A549 (cell line): ENCODE measurements at regions not wholly inside any gene's neighbourhood (a gene's known extent, or its start where the extent isn't known, plus 50 kb on each side); places are given as distances from the start of the nearest gene placed in this dataset.
"Not testable (repeated sequence)": the region's sequence is repeated elsewhere in the genome, so short reads cannot be mapped to it uniquely, and the experiment has no call there.

Experiments
- ATAC-seq, 2 experiments: fragments of 200-7000 bp in 1 of 2; fragments of >200 bp in 1 of 2; cut with Nextera tagmentation in 1 of 2; cut with Tn5 transposase in 1 of 2; 3 replicates each; pipeline versions ENCODE4 v1.8.0 to v1.9.1; 2018 to 2020; ENCODE audit warnings: mild to moderate bottlenecking in 1 of 2, moderate library complexity in 1 of 2
- CTCF ChIA-PET: fragments of 300-600 bp; sonication (Branson Sonifier 250); formaldehyde crosslinking; extraction: SDS; loops from one replicate; lab custom pipeline; 2021; ENCODE audit warnings: antibody characterized with exemption, inconsistent platforms; lab: Yijun Ruan, JAX
- POLR2A ChIA-PET: fragments of 350-600 bp; formaldehyde crosslinking; extraction: SDS; loops from one replicate; lab custom pipeline; 2021; ENCODE audit warnings: antibody characterized with exemption, inconsistent platforms; lab: Yijun Ruan, JAX
- DNase-seq, 2 experiments: peaks; one replicate each; pipeline versions ENCODE4 v3.0.0 to v3.0.0-alpha.2; 2011 to 2016; ENCODE audit warnings: low read depth in 1 of 2, low spot score in 1 of 2
- FAIRE-seq: peaks from 2 replicates; lab custom pipeline; 2011; peaks lifted over from hg19 to GRCh38; lab: Jason Lieb, UNC
- H3K27ac ChIP-seq, 2 experiments: fragments of >200 bp; sonication (Bioruptor Twin); formaldehyde crosslinking; 3 replicates each; pipeline ENCODE4 v1.5.1; 2016 to 2017
- H3K4me1 ChIP-seq: fragments of >200 bp; sonication (Bioruptor Twin); formaldehyde crosslinking; 3 replicates; pipeline ENCODE4 v1.6.1; 2016
- H3K4me2 ChIP-seq: fragments of >200 bp; sonication (Bioruptor Twin); formaldehyde crosslinking; 3 replicates; pipeline ENCODE4 v1.6.1; 2016
- H3K4me3 ChIP-seq: fragments of >200 bp; sonication (Bioruptor Twin); formaldehyde crosslinking; 3 replicates; pipeline ENCODE4 v1.5.1; 2016
- H3K9me3 ChIP-seq: fragments of >200 bp; sonication (Bioruptor Twin); formaldehyde crosslinking; 3 replicates; pipeline ENCODE4 v1.6.1; 2016
- ATOH8 ChIP-seq: fragments of 250-450 bp; sonication (Bioruptor Pico); IDR thresholded peaks from 2 replicates; pipeline ENCODE4 v1.5.0; 2020; ENCODE audit warnings: low read depth, mild to moderate bottlenecking, moderate library complexity
- BHLHE40 ChIP-seq: IDR thresholded peaks from 2 replicates; pipeline ENCODE4 v1.6.1; 2012; ENCODE audit warnings: low read depth, low read length, inconsistent platforms
- CBX8 ChIP-seq: fragments of 200-600 bp; sonication (generic); IDR thresholded peaks from 2 replicates; pipeline ENCODE4 v1.6.1; 2016
- CEBPB ChIP-seq, 2 experiments: fragments of >200 bp in 1 of 2; sonication (Bioruptor Twin) in 1 of 2; formaldehyde crosslinking in 1 of 2; IDR thresholded peaks; 2 replicates each; pipeline ENCODE4 v1.6.1; 2012 to 2016
- CHD2 ChIP-seq: fragments of 150-350 bp; IDR thresholded peaks from 2 replicates; pipeline ENCODE4 v1.6.1; 2014; ENCODE audit warnings: low read length; ENCODE audit not compliant: partially characterized antibody
- EHMT2 ChIP-seq: fragments of 200-600 bp; sonication (generic); IDR thresholded peaks from 2 replicates; pipeline ENCODE4 v1.6.1; 2016; ENCODE audit warnings: antibody characterized with exemption, low read depth, mild to moderate bottlenecking, moderate library complexity
- EP300 ChIP-seq, 2 experiments: fragments of >200 bp; sonication (Bioruptor Twin); formaldehyde crosslinking; IDR thresholded peaks; 2 replicates in 1 of 2; 3 replicates in 1 of 2; pipeline ENCODE4 v1.6.1; 2016 to 2017
- HDAC2 ChIP-seq: fragments of 200-600 bp; sonication (generic); IDR thresholded peaks from 2 replicates; pipeline ENCODE4 v1.6.1; 2016
- HEYL ChIP-seq: fragments of 250-450 bp; sonication (Bioruptor Pico); IDR thresholded peaks from 2 replicates; pipeline ENCODE4 v1.8.0; 2021; ENCODE audit warnings: mild to moderate bottlenecking, moderate library complexity
- JUN ChIP-seq, 2 experiments: fragments of >200 bp; sonication (Bioruptor Twin); formaldehyde crosslinking; IDR thresholded peaks; 2 replicates in 1 of 2; 3 replicates in 1 of 2; pipeline ENCODE4 v1.6.1; 2016 to 2017
- JUNB ChIP-seq: fragments of >200 bp; sonication (Bioruptor Twin); formaldehyde crosslinking; IDR thresholded peaks from 2 replicates; pipeline ENCODE4 v1.6.1; 2016
- KDM5A ChIP-seq: fragments of 200-600 bp; sonication (generic); IDR thresholded peaks from 2 replicates; pipeline ENCODE4 v1.6.1; 2016; ENCODE audit warnings: antibody characterized with exemption, mild to moderate bottlenecking
- MAX ChIP-seq: IDR thresholded peaks from 2 replicates; pipeline ENCODE4 v1.6.1; 2012
- MAZ ChIP-seq: fragments of 150-350 bp; IDR thresholded peaks from 2 replicates; pipeline ENCODE4 v1.6.1; 2014; ENCODE audit warnings: antibody characterized with exemption, low read depth, low read length, borderline replicate concordance
- NR3C1 ChIP-seq: fragments of >200 bp; sonication (Bioruptor Twin); formaldehyde crosslinking; IDR thresholded peaks from 3 replicates; pipeline ENCODE4 v1.6.1; 2017
- PHF8 ChIP-seq: fragments of 200-600 bp; sonication (generic); IDR thresholded peaks from 2 replicates; pipeline ENCODE4 v1.6.1; 2016; ENCODE audit warnings: low read depth, mild to moderate bottlenecking, antibody characterized with exemption, moderate library complexity, borderline replicate concordance
- POLR2A ChIP-seq: IDR thresholded peaks from 2 replicates; pipeline ENCODE4 v1.6.1; 2012; ENCODE audit warnings: mild to moderate bottlenecking, low read length
- RCOR1 ChIP-seq: fragments of 150-350 bp; IDR thresholded peaks from 2 replicates; pipeline ENCODE4 v1.6.1; 2014; ENCODE audit warnings: antibody characterized with exemption, low read length, low read depth
- RFX5 ChIP-seq: fragments of 450-650 bp; IDR thresholded peaks from 2 replicates; pipeline ENCODE4 v1.7.1; 2014; ENCODE audit warnings: antibody characterized with exemption, mild to moderate bottlenecking, moderate library complexity
- SMC3 ChIP-seq: fragments of >200 bp; sonication (Bioruptor Twin); formaldehyde crosslinking; IDR thresholded peaks from 3 replicates; pipeline ENCODE4 v1.6.1; 2018; ENCODE audit warnings: inconsistent platforms
- SREBF2 ChIP-seq: fragments of 450-650 bp; IDR thresholded peaks from 2 replicates; pipeline ENCODE4 v1.6.1; 2014; ENCODE audit warnings: mild to moderate bottlenecking, moderate library complexity
- TFCP2L1 ChIP-seq: fragments of 250-450 bp; sonication (Bioruptor Pico); IDR thresholded peaks from 2 replicates; pipeline ENCODE4 v1.5.0; 2021; ENCODE audit warnings: mild to moderate bottlenecking
- TP53 ChIP-seq: fragments of 250-450 bp; sonication (Bioruptor Pico); IDR thresholded peaks from 2 replicates; pipeline ENCODE4 v1.5.0; 2021; ENCODE audit warnings: mild to moderate bottlenecking, moderate library complexity
- ZC3H11A ChIP-seq: fragments of 450-650 bp; IDR thresholded peaks from 2 replicates; pipeline ENCODE4 v1.6.1; 2014; ENCODE audit warnings: antibody characterized with exemption, mild to moderate bottlenecking
- ZFP36 ChIP-seq: fragments of 450-650 bp; IDR thresholded peaks from 2 replicates; pipeline ENCODE4 v1.6.1; 2014; ENCODE audit warnings: borderline replicate concordance; ENCODE audit not compliant: partially characterized antibody
- WGBS: methylation state at CpG from one replicate; pipeline ENCODE4 v1.1.6; 2017; ENCODE audit errors: missing lambda C conversion rate; 5-methylcytosine and 5-hydroxymethylcytosine counted together
- TF ChIP-seq, protein P1 (sequence below): fragments of 450-650 bp; IDR thresholded peaks from 2 replicates; pipeline ENCODE4 v1.6.1; 2014; ENCODE audit warnings: antibody characterized with exemption
- TF ChIP-seq, protein P2 (sequence below): fragments of >200 bp; sonication (Bioruptor Twin); formaldehyde crosslinking; IDR thresholded peaks from 3 replicates; pipeline ENCODE4 v1.6.1; 2016
- TF ChIP-seq, protein P3 (sequence below): fragments of >200 bp; sonication (Bioruptor Twin); formaldehyde crosslinking; IDR thresholded peaks from 2 replicates; pipeline ENCODE4 v1.6.1; 2016
- TF ChIP-seq, protein P4 (sequence below): fragments of 250-450 bp; sonication (Bioruptor Pico); IDR thresholded peaks from 2 replicates; pipeline ENCODE4 v1.5.0; 2021; ENCODE audit warnings: mild to moderate bottlenecking, moderate library complexity, borderline replicate concordance

DNA sequence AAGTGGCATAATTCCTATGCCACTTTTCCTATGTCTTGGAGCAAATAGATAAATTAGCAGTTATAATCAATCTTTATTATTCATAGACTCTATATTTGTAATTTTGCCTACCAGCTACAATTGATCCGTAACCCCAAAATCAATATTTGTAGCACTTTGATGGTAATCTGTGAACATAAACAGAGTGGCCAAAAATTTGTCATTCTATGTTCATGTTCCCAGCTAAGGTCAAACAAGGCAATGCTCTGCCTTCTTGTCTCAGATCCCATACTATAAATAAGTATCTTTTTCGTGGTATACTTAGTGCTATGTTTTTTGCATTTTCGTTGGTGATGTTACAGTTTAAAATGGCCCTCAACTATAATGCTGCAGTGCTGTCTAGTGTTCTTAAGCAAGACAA lies 228.5 kb downstream of the FZD1 start:
- no peaks in the 10 kb centered on the region for H3K9me3 ChIP-seq
- FAIRE-seq (no peak), DNase-seq (no peak), ATAC-seq (no peak)
- H3K4me3 ChIP-seq, result no peak overlapping the region
- H3K4me2 ChIP-seq, result no peak overlapping the region
- H3K4me1 ChIP-seq, result no peaks in the 10 kb centered on the region
- WGBS, result 15% methylated on average over 3 of the region's 3 CpGs
- no peak overlapping the region for H3K27ac ChIP-seq
- ChIA-PET POLR2A (no interaction called here), CTCF (no interaction called here)
- TF ChIP-seq RCOR1 (no peak), JUN (IDR thresholded peaks at IDR 0.05) (no peak)

DNA sequence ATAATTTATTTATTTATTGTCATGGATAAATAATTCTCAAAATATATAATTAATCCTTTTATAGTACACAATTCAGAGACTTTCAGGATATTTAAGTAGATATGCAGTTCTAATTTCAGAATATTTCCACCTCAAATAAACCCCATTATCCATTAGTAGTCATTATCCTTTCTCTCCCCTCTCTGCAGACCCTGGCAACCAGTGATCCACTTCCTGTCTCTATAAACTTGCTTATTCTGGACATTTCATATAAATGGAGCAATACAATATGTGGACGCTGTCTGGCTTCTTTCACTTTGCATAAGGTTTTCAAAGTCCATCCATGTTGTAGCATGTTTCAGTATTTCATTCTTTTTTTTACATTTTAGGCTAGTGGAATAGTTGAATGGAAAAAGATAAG lies 230.2 kb downstream of the FZD1 start:
- ATAC-seq (no peak), FAIRE-seq (no peak), DNase-seq (no peak)
- no peaks in the 10 kb centered on the region for H3K4me1 ChIP-seq
- no peak overlapping the region for H3K27ac ChIP-seq
- TF ChIP-seq TP53 (CRISPR knock-in tag) (no peak), HEYL (CRISPR knock-in tag) (no peak), CBX8 (no peak), HDAC2 (no peak), CEBPB (IDR thresholded peaks at IDR 0.05) (no peak), TFCP2L1 (CRISPR knock-in tag) (no peak), SMC3 (no peak), ZC3H11A (no peak), POLR2A (no peak), ZFP36 (no peak), EP300 (IDR thresholded peaks at IDR 0.05) (no peak), MAZ (no peak), NR3C1 (no peak), PHF8 (no peak)
- TF ChIP-seq, protein P1, sequence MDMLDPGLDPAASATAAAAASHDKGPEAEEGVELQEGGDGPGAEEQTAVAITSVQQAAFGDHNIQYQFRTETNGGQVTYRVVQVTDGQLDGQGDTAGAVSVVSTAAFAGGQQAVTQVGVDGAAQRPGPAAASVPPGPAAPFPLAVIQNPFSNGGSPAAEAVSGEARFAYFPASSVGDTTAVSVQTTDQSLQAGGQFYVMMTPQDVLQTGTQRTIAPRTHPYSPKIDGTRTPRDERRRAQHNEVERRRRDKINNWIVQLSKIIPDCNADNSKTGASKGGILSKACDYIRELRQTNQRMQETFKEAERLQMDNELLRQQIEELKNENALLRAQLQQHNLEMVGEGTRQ, result no peak
- POLR2A ChIA-PET, result no interaction called here
- WGBS, result 23% methylated on average over 1 of the region's 1 CpG
- no peak overlapping the region for H3K4me2 ChIP-seq
- no peak overlapping the region for H3K4me3 ChIP-seq
- no peaks in the 10 kb centered on the region for H3K9me3 ChIP-seq
- CTCF ChIA-PET, result no interaction called here

DNA sequence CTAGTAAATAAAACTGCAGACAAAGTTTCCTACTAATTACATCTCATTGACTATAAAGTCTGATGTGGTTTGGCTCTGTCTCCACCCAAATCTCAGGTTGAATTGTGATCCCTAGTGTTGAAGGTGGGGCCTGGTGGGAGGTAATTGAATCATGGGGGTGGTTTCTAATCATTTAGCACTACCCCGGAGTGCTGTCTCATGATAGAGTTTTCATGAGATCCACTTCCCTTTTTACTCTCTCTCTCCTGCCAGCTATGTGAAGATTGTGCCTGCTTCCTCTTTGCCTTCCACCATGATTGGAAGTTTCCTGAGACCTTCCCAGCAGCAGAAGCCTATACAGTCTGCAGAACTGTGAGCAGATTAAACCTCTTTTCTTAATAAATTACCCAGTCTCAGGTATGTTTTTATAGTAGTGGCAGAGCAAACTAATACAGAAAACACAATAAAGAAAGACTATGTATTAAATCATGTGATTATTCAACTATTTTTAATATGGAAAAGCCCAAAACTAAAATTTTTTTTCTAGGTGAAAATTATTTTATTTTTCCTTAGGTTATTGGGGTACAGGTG lies 232.1 kb downstream of the FZD1 start:
- no peaks in the 10 kb centered on the region for H3K4me1 ChIP-seq
- no peaks in the 10 kb centered on the region for H3K9me3 ChIP-seq
- no peak overlapping the region for H3K27ac ChIP-seq
- no peak for ATAC-seq
- H3K4me3 ChIP-seq, result no peak overlapping the region
- no peak for FAIRE-seq
- ChIA-PET POLR2A (no interaction called here), CTCF (no interaction called here)
- no peak overlapping the region for H3K4me2 ChIP-seq
- 45% methylated on average over 1 of the region's 1 CpG for WGBS
- no peak for DNase-seq
- no peak for TF ChIP-seq HEYL (CRISPR knock-in tag)
- TF ChIP-seq JUN (IDR thresholded peaks at IDR 0.05), result no peak
- no peak for TF ChIP-seq EHMT2
- no peak for TF ChIP-seq JUNB
- no peak for TF ChIP-seq MAX
- TF ChIP-seq, protein P2, sequence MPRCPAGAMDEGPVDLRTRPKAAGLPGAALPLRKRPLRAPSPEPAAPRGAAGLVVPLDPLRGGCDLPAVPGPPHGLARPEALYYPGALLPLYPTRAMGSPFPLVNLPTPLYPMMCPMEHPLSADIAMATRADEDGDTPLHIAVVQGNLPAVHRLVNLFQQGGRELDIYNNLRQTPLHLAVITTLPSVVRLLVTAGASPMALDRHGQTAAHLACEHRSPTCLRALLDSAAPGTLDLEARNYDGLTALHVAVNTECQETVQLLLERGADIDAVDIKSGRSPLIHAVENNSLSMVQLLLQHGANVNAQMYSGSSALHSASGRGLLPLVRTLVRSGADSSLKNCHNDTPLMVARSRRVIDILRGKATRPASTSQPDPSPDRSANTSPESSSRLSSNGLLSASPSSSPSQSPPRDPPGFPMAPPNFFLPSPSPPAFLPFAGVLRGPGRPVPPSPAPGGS, result no peak
- no peak for TF ChIP-seq ATOH8
- TF ChIP-seq POLR2A, result no peak
- TF ChIP-seq, protein P3, sequence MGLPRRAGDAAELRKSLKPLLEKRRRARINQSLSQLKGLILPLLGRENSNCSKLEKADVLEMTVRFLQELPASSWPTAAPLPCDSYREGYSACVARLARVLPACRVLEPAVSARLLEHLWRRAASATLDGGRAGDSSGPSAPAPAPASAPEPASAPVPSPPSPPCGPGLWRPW, result no peak
- no peak for TF ChIP-seq CHD2
- TF ChIP-seq RFX5, result no peak
- no peak for TF ChIP-seq SREBF2
- no peak for TF ChIP-seq KDM5A
- TF ChIP-seq SMC3, result no peak
- no peak for TF ChIP-seq CEBPB (IDR thresholded peaks at IDR 0.05)
- no peak for TF ChIP-seq CBX8
- TF ChIP-seq BHLHE40, result no peak
- TF ChIP-seq, protein P4, sequence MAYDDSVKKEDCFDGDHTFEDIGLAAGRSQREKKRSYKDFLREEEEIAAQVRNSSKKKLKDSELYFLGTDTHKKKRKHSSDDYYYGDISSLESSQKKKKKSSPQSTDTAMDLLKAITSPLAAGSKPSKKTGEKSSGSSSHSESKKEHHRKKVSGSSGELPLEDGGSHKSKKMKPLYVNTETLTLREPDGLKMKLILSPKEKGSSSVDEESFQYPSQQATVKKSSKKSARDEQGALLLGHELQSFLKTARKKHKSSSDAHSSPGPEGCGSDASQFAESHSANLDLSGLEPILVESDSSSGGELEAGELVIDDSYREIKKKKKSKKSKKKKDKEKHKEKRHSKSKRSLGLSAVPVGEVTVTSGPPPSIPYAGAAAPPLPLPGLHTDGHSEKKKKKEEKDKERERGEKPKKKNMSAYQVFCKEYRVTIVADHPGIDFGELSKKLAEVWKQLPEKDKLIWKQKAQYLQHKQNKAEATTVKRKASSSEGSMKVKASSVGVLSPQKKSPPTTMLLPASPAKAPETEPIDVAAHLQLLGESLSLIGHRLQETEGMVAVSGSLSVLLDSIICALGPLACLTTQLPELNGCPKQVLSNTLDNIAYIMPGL, result no peak
- no peak for TF ChIP-seq MAZ
- TF ChIP-seq, protein P1, result no peak

- ATAC-seq, H3K9me3 ChIP-seq, FAIRE-seq, DNase-seq, H3K4me1 ChIP-seq, CTCF ChIA-PET, H3K4me3 ChIP-seq, H3K27ac ChIP-seq, POLR2A ChIA-PET, H3K4me2 ChIP-seq: not testable (repeated sequence)
- 61% methylated on average over 1 of the region's 1 CpG for WGBS
These were observed 233.0 kb downstream of the FZD1 start for GRCh38 chr7:91497277-91497676.
